HL-60/S4 treated with retinoic acid at 250 ng/mL for 4 days and 3 days (cell line): ENCODE measurements at regions not wholly inside any gene's neighbourhood (a gene's known extent, or its start where the extent isn't known, plus 50 kb on each side); places are given as distances from the start of the nearest gene placed in this dataset.
"Not testable (repeated sequence)": the region's sequence is repeated elsewhere in the genome, so short reads cannot be mapped to it uniquely, and the experiment has no call there.

Source experiments
- in situ Hi-C: fragments of 300-500 bp; cut with MboI; formaldehyde crosslinking; loops from 2 replicates; pipeline ENCODE4 v1.7.0; 2022; ENCODE audit warnings: low sequenced_read_pairs

DNA sequence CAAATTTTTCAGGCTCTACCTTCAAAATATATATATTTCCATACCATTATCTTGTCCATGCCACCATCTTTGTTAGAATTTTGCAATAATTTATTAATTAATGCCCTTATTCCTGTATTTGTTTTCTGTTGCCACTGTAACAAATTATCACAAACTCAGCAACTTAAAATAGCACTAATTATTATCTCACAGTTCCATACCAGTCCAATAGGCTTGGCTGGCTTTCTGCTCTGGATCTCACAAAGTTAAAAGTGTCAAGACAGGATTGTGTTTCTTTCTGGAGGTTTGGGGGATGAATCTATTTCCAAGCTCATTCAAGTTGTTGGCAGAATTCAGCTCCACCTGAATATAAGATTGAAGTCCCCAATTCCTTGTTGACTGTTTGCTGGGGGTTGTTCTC is 58.6 kb upstream of the SLC38A4 start:
- in situ Hi-C loops = no loop called here

DNA sequence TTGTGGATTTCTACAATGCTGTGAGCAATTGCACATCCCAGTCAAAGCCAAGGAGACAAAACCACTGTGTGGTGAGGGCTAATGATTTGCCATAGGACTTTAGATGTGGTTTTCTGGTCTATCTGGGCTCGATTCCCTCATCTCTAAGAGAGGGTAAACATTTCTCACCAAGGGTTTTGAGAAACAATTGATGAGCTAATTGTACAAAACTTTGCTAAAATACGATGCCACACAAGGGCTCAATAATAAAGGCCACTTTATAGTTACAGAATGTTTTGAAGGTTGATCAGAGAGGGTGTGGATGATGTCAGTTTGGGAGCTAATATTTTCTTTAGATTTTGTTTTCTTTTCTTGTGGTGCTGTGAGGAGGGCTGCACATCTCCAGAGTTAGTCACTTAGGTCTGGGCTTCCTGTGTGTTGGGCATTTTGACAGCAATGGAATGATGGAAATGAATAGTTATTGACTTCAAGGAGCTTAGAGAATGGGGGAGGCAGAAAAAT is 60.8 kb upstream of the SLC38A4 start:
- in situ Hi-C loops = no loop called here

DNA sequence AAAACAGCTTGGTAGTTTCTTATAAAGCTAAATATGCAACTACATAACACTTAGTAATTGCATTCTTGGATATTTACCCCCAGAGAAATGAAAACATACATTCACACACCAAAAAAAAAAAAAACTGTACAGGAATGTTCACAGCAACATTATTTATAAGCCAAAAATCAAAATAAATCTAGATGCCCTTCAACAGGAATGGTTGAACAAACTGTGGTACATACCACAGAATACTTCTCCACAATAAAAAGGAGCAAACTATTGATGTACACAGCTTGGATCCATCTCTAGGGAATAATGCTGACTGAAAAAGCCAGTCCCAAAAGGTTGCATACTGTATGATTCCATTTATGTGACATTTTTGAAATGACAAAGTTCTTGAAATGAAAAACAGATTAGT is 62.1 kb upstream of the SLC38A4 start:
- in situ Hi-C loops = no loop called here

DNA sequence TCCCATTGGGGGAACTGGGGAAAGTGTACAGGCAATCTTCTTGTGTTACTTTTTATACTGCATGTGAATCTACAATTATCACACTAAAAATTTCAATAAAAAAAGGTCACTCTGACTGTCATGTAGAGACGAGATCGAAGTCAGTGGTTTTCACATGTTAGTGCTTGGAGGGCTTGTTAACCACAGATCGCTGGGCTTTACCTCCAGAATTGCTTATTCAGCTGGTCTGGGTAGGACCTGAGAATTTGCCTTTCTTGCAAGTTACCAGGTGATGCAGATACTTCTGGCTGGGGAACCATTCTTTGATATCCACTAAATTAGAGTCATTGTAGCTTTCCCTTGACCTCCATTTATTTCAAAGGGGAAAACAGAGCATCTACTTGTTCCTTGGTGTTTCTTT is 62.8 kb upstream of the SLC38A4 start:
- in situ Hi-C loops = no loop called here

DNA sequence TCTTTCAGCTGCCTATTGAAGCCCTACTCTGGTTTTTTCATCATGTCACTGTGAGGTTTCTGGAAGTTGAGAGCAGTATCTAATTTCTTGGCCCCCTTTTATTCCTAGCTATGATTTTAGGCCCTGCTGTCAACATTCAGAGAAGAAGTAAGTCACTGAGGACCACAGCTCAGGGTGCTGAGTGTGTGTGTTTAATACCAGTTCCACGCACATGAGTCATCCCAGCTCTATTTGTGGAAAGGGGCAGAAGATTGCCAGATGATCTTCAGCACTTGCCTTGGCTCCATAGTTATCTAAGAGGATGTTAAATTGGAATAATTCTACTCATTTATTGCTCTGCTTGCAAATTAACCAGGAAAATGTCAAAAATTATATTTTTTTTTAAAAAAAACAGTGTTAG is 65.5 kb upstream of the SLC38A4 start:
- in situ Hi-C loops = no loop called here

DNA sequence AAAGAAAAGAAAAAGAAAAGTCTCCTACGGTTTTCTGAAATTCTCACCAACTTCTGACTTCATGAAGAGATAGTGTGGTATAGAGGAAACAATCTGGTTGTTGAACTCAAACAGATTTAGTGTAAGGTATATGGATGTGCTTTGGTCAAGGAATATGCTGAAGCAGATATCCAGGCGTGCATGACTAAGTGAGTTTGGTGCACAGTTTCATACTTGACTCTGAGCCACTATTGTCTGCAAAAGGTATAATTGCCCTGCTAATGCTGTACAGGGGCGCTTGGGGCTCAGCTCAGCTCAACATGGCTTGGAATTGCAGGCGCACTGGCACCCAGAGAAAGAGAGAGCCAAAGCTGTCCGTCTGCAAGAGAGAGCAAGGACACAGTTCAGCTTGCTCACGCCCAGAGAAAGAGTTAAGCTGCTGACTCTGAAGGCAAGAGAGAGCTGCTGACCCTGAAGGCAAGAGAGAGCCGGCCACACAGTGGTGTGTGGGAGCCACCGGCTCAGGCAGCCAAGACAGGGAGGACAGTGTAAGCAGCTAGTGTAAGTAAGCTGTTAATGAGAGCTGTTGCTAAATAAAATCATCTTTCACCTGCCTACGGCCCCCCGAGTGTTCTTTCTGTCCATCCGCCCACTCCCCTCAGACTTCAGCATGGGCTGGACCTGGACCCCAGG is 66.4 kb upstream of the SLC38A4 start:
- in situ Hi-C loops = no loop called here

DNA sequence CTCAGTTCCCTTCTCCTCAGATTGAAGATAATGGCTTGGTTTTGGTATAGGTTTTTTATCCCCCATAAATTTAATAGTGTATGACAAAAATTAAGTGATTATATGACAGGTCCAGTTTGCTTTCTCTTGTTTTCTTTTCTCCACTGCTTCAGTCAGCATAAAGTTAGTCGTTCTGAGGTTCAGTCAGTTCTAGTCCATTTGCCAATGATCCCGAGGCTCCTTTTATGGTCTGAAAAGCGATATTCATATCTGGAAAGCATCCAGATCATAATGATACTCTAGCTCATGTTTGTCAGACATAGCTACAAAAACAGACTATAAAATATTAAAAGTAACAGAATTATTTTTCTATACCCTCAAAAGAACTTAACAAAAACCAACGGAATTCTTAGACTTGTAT is 67.1 kb upstream of the SLC38A4 start:
- in situ Hi-C loops = no loop called here

DNA sequence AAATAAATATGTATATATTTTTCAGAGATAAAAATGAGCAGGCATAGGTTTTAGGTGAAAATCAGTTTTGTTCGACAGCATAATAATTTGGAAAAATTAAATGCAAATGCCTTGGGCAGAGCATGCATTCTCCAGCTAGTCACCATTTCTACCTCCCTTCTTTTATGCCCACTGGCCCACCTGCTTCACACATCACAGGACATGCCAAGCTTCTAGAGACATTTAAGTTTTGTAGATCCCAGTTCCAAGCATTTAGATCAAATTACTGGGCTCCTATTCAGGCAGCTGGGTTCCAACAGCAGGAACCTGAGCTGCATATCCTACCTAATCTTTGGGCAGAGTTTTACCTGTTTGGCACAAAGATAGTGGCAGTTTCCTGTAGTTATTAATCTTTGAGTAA is 67.6 kb upstream of the SLC38A4 start:
- in situ Hi-C loops = no loop called here

DNA sequence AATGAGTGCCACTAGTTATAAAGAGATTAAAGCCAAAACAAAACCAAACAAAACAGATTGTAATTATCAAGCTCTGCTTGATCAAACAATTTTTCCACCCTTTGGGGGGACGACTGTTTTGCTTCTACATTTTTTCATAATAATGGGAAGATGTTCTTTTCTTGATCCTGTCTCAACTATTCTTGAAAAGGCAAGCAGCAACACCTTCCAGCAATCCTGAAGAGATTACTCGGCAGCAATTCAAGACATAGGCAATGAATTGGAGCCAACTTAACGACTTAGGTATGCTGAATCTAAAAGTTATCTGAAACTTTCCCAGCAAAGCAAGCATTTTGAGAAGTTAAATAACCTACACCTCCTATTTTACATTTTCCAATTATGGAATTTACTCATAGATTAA is 69.9 kb upstream of the SLC38A4 start:
- in situ Hi-C loops = no loop called here

DNA sequence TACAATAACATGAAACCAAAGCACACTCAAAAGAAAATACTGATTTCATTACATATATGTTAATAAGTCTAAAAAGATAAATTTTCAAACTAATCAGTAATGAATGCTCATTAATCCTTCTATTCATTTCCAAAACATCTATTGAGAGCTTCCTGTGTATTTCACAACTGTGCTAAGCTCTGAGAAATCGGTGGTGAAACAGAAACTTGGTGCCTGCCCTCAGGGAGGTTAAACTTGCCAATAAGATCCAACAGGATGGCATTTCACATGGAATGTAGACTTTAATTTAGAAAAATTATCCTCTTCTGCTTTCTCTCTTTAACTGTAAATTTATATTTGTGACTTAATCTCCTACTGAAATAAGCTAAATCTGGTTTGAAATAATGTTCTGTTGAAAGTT is 70.9 kb upstream of the SLC38A4 start:
- in situ Hi-C loops = no loop called here

DNA sequence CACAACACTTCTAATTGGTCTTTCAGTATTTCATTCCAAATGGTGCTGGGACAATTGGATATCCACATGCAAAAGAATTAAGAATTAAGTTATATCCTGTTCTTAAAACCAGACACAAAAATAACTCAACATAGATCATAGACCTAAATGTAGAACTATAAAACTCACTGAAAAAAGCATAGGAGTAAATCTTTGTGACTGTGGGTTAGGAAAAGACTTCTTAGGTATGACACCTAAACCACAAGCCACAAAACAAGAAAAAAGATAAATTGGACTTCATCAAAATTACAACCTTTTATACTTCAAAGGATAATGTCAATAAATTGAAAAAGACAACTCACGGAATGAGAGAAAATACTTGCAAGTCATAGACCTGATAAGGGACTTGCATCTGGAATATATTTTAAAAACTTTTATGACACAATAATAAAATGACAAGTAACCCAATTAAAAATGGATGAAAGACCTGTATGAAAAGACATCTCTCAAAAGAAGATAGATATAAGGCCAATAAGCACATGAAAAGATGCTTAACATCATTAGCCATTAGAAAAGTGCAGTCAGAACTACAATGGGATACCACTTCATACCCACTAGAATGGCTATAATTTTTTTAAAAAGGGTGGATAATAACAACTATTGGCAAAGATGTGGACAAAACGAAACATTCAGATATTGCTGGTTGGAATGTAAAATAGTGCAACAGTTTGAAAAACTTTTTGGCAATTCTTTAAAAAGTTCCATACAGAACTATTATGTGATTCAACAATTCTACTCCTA is 72.5 kb upstream of the SLC38A4 start:
- in situ Hi-C loops = no loop called here

DNA sequence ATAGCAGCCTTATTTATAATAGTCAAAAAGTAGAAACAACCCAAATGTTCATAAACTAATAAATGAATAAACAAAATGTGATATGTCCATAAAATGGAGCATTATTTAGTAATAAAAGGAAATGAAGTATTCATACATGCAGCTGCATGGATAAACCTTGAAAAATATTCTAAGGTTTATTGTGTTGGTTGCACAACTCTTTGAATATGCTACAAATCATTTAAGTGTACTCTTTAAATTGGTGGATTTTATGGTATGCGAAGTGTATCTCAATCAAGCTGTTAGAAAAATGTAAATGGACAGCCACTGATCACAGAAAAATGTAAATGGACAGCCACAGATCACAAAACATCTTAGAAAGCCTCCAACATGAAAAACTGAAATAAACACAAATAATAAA is 73.2 kb upstream of the SLC38A4 start:
- in situ Hi-C loops = no loop called here

DNA sequence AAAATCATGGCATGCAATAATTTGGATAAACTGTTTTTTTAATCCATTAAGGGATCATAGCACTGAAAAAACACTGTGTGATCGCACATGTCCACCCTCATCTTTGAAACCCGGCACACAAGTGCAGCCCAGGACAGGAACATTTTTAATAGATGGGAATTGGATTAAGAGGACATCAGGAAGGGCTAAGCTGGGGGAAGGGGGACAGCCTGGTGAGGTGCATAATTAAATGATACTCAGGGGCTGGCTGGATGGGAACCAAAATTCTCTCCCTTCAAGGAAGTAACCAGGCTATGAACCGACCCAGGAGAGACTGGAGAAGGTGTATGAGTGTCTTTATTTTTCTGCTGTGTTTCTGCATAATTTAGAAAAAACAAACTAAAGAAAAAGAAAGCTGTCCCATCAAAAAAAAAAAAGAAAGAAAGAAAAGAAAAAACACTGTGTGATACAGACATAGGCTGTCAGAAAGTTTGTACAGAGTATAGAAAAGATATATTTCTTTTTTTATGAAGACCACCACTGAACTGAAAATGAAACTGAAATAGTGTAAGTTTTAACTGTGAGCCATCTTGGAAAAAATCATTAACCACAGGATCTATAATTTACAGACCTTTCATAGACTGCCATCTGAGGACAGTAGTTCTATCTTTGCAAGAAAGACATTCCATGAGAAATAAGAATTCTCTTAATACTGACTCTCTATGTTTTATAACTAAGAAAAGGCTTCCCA is 75.1 kb upstream of the SLC38A4 start:
- in situ Hi-C loops = no loop called here

DNA sequence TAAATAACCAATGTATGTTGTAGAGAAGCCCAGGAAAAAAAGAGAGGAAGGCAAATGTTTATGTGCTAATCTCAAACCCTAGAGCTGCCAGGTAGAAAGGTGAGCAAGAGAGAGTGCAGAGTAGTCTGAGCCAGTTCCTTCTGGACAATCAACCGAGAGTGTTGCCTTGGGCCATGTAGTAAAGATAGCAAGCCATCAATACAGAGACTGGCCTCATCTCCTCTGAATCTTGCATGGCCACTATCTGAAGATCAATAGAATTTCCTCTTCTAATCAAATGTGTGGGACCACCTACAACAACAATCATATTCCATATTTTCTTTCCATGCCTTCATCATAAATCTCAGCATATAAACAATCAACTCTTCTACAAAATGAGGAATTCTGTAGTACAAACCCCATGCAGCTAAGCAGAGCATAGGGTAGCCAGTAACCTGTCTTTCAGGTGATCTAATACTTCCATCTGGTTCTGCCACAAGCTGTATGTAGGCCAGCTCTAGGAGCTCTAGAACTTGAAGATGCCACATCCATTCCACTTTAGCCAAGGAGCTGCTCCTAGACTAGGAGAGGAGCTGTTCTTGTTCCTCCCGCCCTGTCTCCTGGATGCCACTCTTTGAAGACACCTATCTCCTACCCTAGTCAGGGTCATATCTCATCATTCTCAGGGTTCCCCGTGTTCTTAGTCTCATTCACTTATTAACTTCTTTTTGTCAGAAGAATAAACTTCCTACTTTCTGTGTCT is 75.8 kb upstream of the SLC38A4 start:
- in situ Hi-C loops = no loop called here

DNA sequence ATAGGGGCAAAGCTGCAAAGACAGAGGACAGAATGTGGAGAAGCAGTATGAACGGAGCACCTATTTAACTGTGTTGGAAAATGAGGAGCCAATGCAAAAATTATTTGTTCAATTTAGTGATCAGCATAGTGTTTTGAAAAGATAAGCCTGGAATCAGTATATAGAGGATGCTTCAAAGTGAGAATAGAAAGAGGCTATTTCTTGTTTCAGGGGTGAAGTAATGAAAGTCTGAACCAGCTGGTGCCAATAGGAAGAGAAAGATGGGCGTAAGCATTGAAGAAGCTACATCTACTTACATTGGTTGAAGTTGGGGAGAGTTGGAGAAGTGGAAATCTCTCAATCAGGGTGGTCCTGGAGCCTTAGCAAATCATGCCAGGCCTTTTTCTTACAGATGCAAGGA is 77.3 kb upstream of the SLC38A4 start:
- in situ Hi-C loops = no loop called here

DNA sequence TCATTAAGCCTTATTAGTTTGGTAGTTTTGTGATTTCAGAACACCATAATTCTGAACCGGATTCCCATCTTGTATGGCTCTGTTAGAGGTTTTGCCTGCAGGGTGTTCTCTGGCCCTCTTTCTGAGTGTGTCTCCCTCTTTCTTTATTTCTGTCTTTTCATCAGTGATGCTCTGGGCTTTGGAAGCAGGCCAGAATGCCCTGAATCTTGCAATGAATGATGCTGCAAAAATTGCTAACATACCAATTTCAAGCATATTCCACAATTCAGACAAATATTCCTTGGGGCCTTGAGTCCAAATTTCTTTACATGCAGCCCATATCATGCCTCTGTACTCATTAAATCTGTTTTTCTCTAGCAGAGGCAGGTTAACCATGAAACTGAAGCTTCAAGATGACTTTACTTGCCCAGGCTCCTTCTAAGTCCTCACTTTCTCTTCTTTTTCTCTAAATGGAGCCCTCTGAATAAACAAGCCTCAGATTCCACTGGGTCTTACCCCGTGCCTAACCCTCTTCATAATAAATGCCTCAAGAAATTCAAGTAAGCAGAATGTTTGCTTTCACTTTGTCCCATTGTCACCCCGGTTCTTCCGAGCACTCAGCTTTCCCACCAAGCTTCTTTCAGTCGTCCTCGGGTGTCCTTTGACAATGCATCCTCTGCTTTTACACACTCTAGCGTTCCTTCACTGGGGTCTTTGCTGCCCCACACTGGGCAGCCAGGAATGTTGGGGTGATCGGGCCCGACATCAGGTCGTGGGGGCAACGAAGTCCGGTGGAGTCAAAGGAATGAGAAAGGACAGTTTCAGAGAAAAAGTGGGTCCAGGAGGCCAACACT is 78.8 kb upstream of the SLC38A4 start:
- in situ Hi-C loops = no loop called here

DNA sequence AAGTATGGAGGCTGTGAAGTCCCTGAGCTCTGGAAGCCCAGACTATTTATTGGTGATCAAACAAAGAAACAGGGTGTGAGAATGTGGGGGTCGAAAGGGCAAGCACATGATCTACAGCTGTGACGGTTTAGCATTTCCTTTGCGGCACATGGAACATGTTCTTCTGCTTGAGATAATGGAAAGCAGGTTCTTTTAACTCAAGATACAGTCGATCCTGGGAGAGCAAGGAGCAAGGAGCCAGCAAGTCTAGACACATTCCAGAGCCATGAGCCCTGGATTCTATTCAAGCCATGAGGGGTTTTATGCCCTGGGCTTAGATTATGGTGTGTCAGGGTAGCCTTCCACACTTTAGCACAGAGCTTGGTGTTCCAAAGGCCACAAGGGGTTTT is 79.4 kb upstream of the SLC38A4 start:
- in situ Hi-C loops = not testable (repeated sequence)

DNA sequence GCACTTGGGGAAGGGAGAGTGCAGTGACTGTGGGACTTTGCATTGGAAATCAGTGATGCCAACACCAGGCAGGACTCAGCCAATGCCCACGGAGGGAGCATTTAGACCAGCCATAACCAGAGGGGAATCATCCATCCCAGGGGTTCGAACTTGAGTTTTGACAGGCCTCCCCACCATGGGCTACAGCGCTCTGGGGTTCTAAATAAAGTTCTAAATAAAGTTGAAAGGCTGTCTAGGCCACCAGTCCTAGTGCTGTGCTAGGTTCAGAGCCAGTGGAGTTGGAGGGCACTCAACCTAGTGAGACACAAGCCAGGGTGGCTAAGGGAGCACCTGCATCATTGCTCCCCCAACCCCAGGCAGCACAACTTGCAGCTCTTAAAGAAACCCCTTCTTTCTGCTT is 82.0 kb upstream of the SLC38A4 start:
- in situ Hi-C loops = no loop called here

DNA sequence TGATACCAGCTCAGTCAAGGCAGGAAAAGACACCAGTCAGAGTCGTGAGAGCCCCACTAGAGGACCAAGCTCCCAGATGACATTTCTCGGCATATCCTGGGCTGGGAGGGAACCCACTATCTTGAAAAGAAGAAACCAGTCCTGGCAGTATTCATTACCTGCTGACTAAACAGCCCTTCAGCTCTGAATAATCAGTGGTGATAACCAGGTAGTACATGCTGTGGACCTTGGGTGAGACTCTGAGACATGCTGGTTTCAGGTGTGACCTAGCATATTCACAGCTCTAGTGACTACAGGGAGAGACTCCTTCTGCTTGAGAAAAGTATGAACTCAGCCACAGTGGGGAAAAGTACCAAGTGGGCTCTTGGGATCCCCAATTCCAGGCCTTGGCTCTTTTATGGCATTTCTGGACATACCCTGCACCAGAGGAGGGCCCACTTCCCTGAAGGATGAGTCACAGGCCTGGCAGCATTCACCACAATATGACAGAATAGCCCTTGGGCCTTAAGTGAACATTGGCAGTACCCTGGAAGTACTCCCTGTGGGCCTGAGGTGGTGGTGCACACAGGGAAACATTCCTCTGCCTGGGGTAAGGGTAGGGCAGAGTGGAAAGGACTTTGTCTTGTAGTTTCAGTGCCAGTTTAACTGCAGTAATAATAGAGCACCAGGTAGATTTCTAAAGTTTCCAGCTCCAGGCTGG is 82.6 kb upstream of the SLC38A4 start:
- in situ Hi-C loops = no loop called here
